ENCODE measurements at regions not wholly inside any gene's neighbourhood (a gene's known extent, or its start where the extent isn't known, plus 50 kb on each side); places are given as distances from the start of the nearest gene placed in this dataset.

DNA sequence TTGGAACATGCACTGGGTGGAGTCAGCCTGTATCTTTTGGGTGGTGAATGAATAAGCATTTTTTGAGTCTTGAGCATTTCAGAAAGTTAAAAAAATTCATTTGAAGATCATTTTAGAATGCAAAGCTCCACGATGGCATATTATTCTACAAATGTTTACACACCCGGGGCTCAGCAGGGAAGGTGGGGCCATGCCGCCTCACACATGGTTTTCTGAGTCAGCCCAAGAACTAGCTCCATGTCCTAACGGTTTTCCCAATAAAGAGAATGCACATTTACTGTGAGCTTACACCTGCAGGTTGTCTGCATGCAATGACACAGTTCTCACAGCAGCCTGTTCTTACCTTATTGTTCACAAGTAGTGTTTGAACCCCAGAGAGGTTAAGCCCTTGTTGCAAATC, 670.3 kb downstream of the GALR1 start:
- Histone ChIP-seq H3K27me3 (replicated peaks in 1 of 7) (peaks cover 0 to 9% (median 0%) of the 10 kb centered on the region in 7 donors), H3K4me3 (no peak overlapping the region), H3K4me1 (no peaks in the 10 kb centered on the region), H3K36me3 (no peaks in the 10 kb centered on the region), H3K9me3 (no peaks in the 10 kb centered on the region), H3K27ac (no peak overlapping the region)
- intact Hi-C loops (cut with DNase I; ENCODE audit: low total_unique reads), result no loop called here
- TF ChIP-seq POLR2A (IDR thresholded peaks at IDR 0.05) (no peak), POLR2AphosphoS5 (IDR thresholded peaks at IDR 0.05) (no peak)
- TF ChIP-seq, protein P1, sequence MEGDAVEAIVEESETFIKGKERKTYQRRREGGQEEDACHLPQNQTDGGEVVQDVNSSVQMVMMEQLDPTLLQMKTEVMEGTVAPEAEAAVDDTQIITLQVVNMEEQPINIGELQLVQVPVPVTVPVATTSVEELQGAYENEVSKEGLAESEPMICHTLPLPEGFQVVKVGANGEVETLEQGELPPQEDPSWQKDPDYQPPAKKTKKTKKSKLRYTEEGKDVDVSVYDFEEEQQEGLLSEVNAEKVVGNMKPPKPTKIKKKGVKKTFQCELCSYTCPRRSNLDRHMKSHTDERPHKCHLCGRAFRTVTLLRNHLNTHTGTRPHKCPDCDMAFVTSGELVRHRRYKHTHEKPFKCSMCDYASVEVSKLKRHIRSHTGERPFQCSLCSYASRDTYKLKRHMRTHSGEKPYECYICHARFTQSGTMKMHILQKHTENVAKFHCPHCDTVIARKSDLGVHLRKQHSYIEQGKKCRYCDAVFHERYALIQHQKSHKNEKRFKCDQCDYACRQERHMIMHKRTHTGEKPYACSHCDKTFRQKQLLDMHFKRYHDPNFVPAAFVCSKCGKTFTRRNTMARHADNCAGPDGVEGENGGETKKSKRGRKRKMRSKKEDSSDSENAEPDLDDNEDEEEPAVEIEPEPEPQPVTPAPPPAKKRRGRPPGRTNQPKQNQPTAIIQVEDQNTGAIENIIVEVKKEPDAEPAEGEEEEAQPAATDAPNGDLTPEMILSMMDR (IDR thresholded peaks at IDR 0.05 in 8 of 11, conservative IDR thresholded peaks at IDR 0.05 in 3 of 11), result no peak
- DNase-seq, result no peak
- WGBS, 5 donors, result 77 to 87% (median 82%) methylated on average over 4 of the region's 4 CpGs

GRCh38 chr18:77935342-77935741, 685.7 kb downstream of the GALR1 start:
- Histone ChIP-seq H3K27me3 (replicated peaks in 1 of 7) (peaks cover 0 to 4% (median 0%) of the 10 kb centered on the region in 7 donors), H3K4me1 (no peaks in the 10 kb centered on the region), H3K36me3 (no peaks in the 10 kb centered on the region), H3K9me3 (peaks cover 0 to 18% (median 4%) of the 10 kb centered on the region in 8 donors), H3K27ac (no peak overlapping the region), H3K4me3 (no peak overlapping the region)
- DNase-seq, result no peak
- intact Hi-C loops (cut with DNase I; ENCODE audit: low total_unique reads), result no loop called here
- TF ChIP-seq POLR2A (IDR thresholded peaks at IDR 0.05) (no peak), POLR2AphosphoS5 (IDR thresholded peaks at IDR 0.05) (no peak)
- TF ChIP-seq, protein P1 (IDR thresholded peaks at IDR 0.05 in 8 of 11, conservative IDR thresholded peaks at IDR 0.05 in 3 of 11), result no peak
- 68 to 78% (median 72%) methylated on average over 1 of the region's 1 CpG for WGBS, 5 donors

DNA sequence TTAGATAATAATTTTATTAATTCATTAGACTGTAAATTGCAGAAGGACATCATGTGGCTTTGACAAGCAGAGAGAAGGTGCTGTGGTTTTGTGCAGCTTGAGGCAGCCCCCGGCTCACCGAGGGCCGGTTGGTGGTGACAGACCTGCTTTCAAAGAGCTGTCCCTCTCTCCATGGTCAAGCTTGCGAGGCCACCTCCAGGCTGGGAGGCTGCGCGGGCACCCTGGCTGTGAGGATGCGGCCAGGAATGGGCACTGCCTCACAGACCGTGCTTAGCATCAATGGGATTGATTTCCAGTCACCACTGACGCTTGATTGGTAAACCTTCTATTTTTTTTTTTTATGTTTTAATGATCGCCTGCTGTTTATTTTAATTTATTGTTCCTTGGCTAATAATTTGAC, 690.9 kb downstream of the GALR1 start:
- intact Hi-C loops (cut with DNase I; ENCODE audit: low total_unique reads), result no loop called here
- Histone ChIP-seq H3K27me3 (replicated peaks in 1 of 7) (peaks cover 0 to 4% (median 0%) of the 10 kb centered on the region in 7 donors), H3K36me3 (no peaks in the 10 kb centered on the region), H3K4me1 (no peaks in the 10 kb centered on the region), H3K9me3 (peaks cover 0 to 11% (median 0%) of the 10 kb centered on the region in 8 donors), H3K4me3 (no peak overlapping the region), H3K27ac (no peak overlapping the region)
- DNase-seq, result no peak
- no peak for TF ChIP-seq POLR2A (IDR thresholded peaks at IDR 0.05)
- TF ChIP-seq POLR2AphosphoS5 (IDR thresholded peaks at IDR 0.05), result no peak
- TF ChIP-seq, protein P1 (IDR thresholded peaks at IDR 0.05 in 8 of 11, conservative IDR thresholded peaks at IDR 0.05 in 3 of 11), result no peak
- 79 to 91% (median 85%) methylated on average over 10 of the region's 10 CpGs for WGBS, 5 donors

DNA sequence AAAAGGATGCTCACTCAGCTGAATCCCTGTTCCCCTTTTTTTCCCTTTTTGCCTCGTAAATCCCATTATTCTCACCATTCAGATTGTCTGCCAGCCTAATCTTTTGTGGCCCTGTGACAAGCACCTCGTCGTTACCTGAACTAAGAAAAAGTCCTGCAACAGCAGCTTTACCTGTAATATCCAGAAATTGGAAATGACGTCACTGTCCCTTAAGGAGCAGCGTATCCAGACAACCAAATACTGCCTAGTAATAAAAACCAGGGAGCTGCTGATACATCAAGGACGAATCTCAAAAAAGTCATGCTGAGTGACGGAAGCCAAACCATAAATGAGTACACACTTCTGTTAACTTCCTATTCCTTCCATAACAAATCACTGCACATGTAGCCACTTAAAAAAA, 694.9 kb downstream of the GALR1 start:
- 67 to 84% (median 77%) methylated on average over 7 of the region's 7 CpGs for WGBS, 5 donors
- intact Hi-C loops (cut with DNase I; ENCODE audit: low total_unique reads), result no loop called here
- DNase-seq, result no peak
- Histone ChIP-seq H3K27me3 (replicated peaks in 1 of 7) (peaks cover 0 to 7% (median 0%) of the 10 kb centered on the region in 7 donors), H3K4me3 (no peak overlapping the region), H3K36me3 (no peaks in the 10 kb centered on the region), H3K27ac (no peak overlapping the region), H3K9me3 (no peaks in the 10 kb centered on the region), H3K4me1 (no peaks in the 10 kb centered on the region)
- TF ChIP-seq POLR2AphosphoS5 (IDR thresholded peaks at IDR 0.05) (no peak), POLR2A (IDR thresholded peaks at IDR 0.05) (no peak)
- TF ChIP-seq, protein P1 (IDR thresholded peaks at IDR 0.05 in 8 of 11, conservative IDR thresholded peaks at IDR 0.05 in 3 of 11), result no peak

Data from spleen (tissue), 11 donors.